ENCODE measurements at regions not wholly inside any gene's neighbourhood (a gene's known extent, or its start where the extent isn't known, plus 50 kb on each side); places are given as distances from the start of the nearest gene placed in this dataset.
"Not testable (repeated sequence)": the region's sequence is repeated elsewhere in the genome, so short reads cannot be mapped to it uniquely, and the experiment has no call there.

- ATAC-seq (no peak), DNase-seq (ENCODE audit: low spot score in 2 of 2) (no peak)
- Mint-ChIP-seq H3K9me3 (peaks cover 0 to 3% of the 10 kb centered on the region in 2 donors), H3K27ac (no peak overlapping the region), H3K36me3 (no peaks in the 10 kb centered on the region)
These were observed 707.5 kb upstream of the FSHR start for GRCh38 chr2:49861821-49862220.

- Mint-ChIP-seq H3K27ac (no peak overlapping the region), H3K9me3 (peaks cover 0 to 6% of the 10 kb centered on the region in 2 donors), H3K36me3 (no peaks in the 10 kb centered on the region)
- no peak for ATAC-seq
- DNase-seq (ENCODE audit: low spot score in 2 of 2) = no peak
These were observed 706.5 kb upstream of the FSHR start for GRCh38 chr2:49860834-49861233.

GRCh38 chr2:49860170-49860569 is 705.9 kb upstream of the FSHR start:
- ATAC-seq = no peak
- Mint-ChIP-seq H3K9me3 (peaks cover 0 to 6% of the 10 kb centered on the region in 2 donors), H3K27ac (no peak overlapping the region), H3K36me3 (no peaks in the 10 kb centered on the region)
- DNase-seq (ENCODE audit: low spot score in 2 of 2) = no peak

- Mint-ChIP-seq H3K9me3 (peaks cover 0 to 7% of the 10 kb centered on the region in 2 donors), H3K27ac (no peak overlapping the region), H3K36me3 (no peaks in the 10 kb centered on the region)
- no peak for DNase-seq (ENCODE audit: low spot score in 2 of 2)
- ATAC-seq = no peak
These were observed 704.3 kb upstream of the FSHR start for GRCh38 chr2:49858657-49859056.

GRCh38 chr2:49858113-49858490 is 703.8 kb upstream of the FSHR start:
- H3K9me3 Mint-ChIP-seq = peaks cover 0 to 6% of the 10 kb centered on the region in 2 donors
- DNase-seq (ENCODE audit: low spot score in 2 of 2) = no peak
- no peak for ATAC-seq
- no peaks in the 10 kb centered on the region for H3K36me3 Mint-ChIP-seq
- no peak overlapping the region for H3K27ac Mint-ChIP-seq

GRCh38 chr2:49857371-49858112 is 703.2 kb upstream of the FSHR start:
- H3K36me3 Mint-ChIP-seq = no peaks in the 10 kb centered on the region
- H3K9me3 Mint-ChIP-seq = peaks cover 0 to 6% of the 10 kb centered on the region in 2 donors
- no peak overlapping the region for H3K27ac Mint-ChIP-seq
- no peak for ATAC-seq
- DNase-seq (ENCODE audit: low spot score in 2 of 2) = no peak

GRCh38 chr2:49845671-49846070 is 691.4 kb upstream of the FSHR start:
- ATAC-seq (no peak), DNase-seq (ENCODE audit: low spot score in 2 of 2) (no peak)
- Mint-ChIP-seq H3K27ac (no peak overlapping the region), H3K9me3 (no peaks in the 10 kb centered on the region), H3K36me3 (no peaks in the 10 kb centered on the region)

- ATAC-seq (no peak), DNase-seq (ENCODE audit: low spot score in 2 of 2) (no peak)
- Mint-ChIP-seq H3K36me3 (no peaks in the 10 kb centered on the region), H3K9me3 (no peaks in the 10 kb centered on the region), H3K27ac (no peak overlapping the region)
These were observed 690.7 kb upstream of the FSHR start for GRCh38 chr2:49845021-49845420.

- not testable (repeated sequence) for H3K9me3 Mint-ChIP-seq; H3K27ac Mint-ChIP-seq; H3K36me3 Mint-ChIP-seq; DNase-seq (ENCODE audit: low spot score in 2 of 2); ATAC-seq
These were observed 689.8 kb upstream of the FSHR start for GRCh38 chr2:49844113-49844512.

- H3K9me3 Mint-ChIP-seq = no peaks in the 10 kb centered on the region
- DNase-seq (ENCODE audit: low spot score in 2 of 2) (no peak), ATAC-seq (no peak)
- H3K36me3 Mint-ChIP-seq = no peaks in the 10 kb centered on the region
- no peak overlapping the region for H3K27ac Mint-ChIP-seq
These were observed 689.0 kb upstream of the FSHR start for GRCh38 chr2:49843314-49843713.

- peaks cover 0 to 4% of the 10 kb centered on the region in 2 donors for H3K36me3 Mint-ChIP-seq
- DNase-seq (ENCODE audit: low spot score in 2 of 2) = no peak
- H3K27ac Mint-ChIP-seq = no peak overlapping the region
- no peak for ATAC-seq
- peaks cover 0 to 3% of the 10 kb centered on the region in 2 donors for H3K9me3 Mint-ChIP-seq
These were observed 686.2 kb upstream of the FSHR start for GRCh38 chr2:49840428-49840975.

- DNase-seq (ENCODE audit: low spot score in 2 of 2) (no peak), ATAC-seq (no peak)
- Mint-ChIP-seq H3K36me3 (peaks cover 0 to 4% of the 10 kb centered on the region in 2 donors), H3K27ac (no peak overlapping the region), H3K9me3 (peaks cover 0 to 3% of the 10 kb centered on the region in 2 donors)
These were observed 685.5 kb upstream of the FSHR start for GRCh38 chr2:49839818-49840217.

GRCh38 chr2:49837561-49838293 is 683.4 kb upstream of the FSHR start:
- H3K27ac Mint-ChIP-seq = no peak overlapping the region
- peaks cover 0 to 4% of the 10 kb centered on the region in 2 donors for H3K36me3 Mint-ChIP-seq
- ATAC-seq = no peak
- peaks cover 0 to 6% of the 10 kb centered on the region in 2 donors for H3K9me3 Mint-ChIP-seq
- no peak for DNase-seq (ENCODE audit: low spot score in 2 of 2)

- H3K36me3 Mint-ChIP-seq = peaks cover 0 to 4% of the 10 kb centered on the region in 2 donors
- ATAC-seq (no peak), DNase-seq (ENCODE audit: low spot score in 2 of 2) (no peak)
- H3K27ac Mint-ChIP-seq = no peak overlapping the region
- H3K9me3 Mint-ChIP-seq = peaks cover 0 to 6% of the 10 kb centered on the region in 2 donors
These were observed 681.7 kb upstream of the FSHR start for GRCh38 chr2:49836017-49836416.

- no peak overlapping the region for H3K27ac Mint-ChIP-seq
- no peak for DNase-seq (ENCODE audit: low spot score in 2 of 2)
- ATAC-seq = no peak
These were observed 680.1 kb upstream of the FSHR start for GRCh38 chr2:49834433-49834832.

GRCh38 chr2:49832555-49832954 is 678.2 kb upstream of the FSHR start:
- no peak for ATAC-seq
- H3K27ac Mint-ChIP-seq = no peak overlapping the region
- H3K9me3 Mint-ChIP-seq = peaks cover 3 to 5% of the 10 kb centered on the region in 2 donors
- DNase-seq (ENCODE audit: low spot score in 2 of 2) = no peak
- H3K36me3 Mint-ChIP-seq = no peaks in the 10 kb centered on the region

More at GRCh38 chr2:49834433-49834832, 680.1 kb upstream of the FSHR start:
- peaks cover 0 to 4% of the 10 kb centered on the region in 2 donors for H3K36me3 Mint-ChIP-seq
- peaks cover 5 to 6% of the 10 kb centered on the region in 2 donors for H3K9me3 Mint-ChIP-seq

GRCh38 chr2:49831698-49832367 is 677.5 kb upstream of the FSHR start:
- no peak for ATAC-seq
- H3K36me3 Mint-ChIP-seq = no peaks in the 10 kb centered on the region
- DNase-seq (ENCODE audit: low spot score in 2 of 2) = no peak
- H3K27ac Mint-ChIP-seq = no peak overlapping the region
- H3K9me3 Mint-ChIP-seq = peaks cover 5 to 6% of the 10 kb centered on the region in 2 donors
